ENCODE measurements at regions not wholly inside any gene's neighbourhood (a gene's known extent, or its start where the extent isn't known, plus 50 kb on each side); places are given as distances from the start of the nearest gene placed in this dataset.

GRCh38 chr13:68636784-68637183 lies 1406.6 kb upstream of the PCDH9 start:
- TF ChIP-seq POLR2A (IDR thresholded peaks at IDR 0.05), result no peak
- TF ChIP-seq, protein P1, sequence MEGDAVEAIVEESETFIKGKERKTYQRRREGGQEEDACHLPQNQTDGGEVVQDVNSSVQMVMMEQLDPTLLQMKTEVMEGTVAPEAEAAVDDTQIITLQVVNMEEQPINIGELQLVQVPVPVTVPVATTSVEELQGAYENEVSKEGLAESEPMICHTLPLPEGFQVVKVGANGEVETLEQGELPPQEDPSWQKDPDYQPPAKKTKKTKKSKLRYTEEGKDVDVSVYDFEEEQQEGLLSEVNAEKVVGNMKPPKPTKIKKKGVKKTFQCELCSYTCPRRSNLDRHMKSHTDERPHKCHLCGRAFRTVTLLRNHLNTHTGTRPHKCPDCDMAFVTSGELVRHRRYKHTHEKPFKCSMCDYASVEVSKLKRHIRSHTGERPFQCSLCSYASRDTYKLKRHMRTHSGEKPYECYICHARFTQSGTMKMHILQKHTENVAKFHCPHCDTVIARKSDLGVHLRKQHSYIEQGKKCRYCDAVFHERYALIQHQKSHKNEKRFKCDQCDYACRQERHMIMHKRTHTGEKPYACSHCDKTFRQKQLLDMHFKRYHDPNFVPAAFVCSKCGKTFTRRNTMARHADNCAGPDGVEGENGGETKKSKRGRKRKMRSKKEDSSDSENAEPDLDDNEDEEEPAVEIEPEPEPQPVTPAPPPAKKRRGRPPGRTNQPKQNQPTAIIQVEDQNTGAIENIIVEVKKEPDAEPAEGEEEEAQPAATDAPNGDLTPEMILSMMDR (IDR thresholded peaks at IDR 0.05), result no peak

Measured in transverse colon (tissue), 3 donors.